Natural killer cell treated with Interleukin-12 subunit alpha and Interleukin-12 subunit beta and Interleukin-15 and Interleukin-18, amount 100 ng/mL, for 72 hours (primary cell): ENCODE measurements at regions not wholly inside any gene's neighbourhood (a gene's known extent, or its start where the extent isn't known, plus 50 kb on each side); places are given as distances from the start of the nearest gene placed in this dataset.
"Not testable (repeated sequence)": the region's sequence is repeated elsewhere in the genome, so short reads cannot be mapped to it uniquely, and the experiment has no call there.

Source experiments
- ATAC-seq, 2 donors: fragments of 150-1000 bp; cut with Tn5 transposase in 1 of 2; sonication (Bioruptor Pico), chemical (Tn5 transposase) in 1 of 2; 2 replicates each; pipeline ENCODE4 v1.10.0; 2021
- DNase-seq: peaks from one replicate; pipeline ENCODE4 v3.0.0; 2022; ENCODE audit warnings: low spot score
- H3K27ac Mint-ChIP-seq, 2 donors: 1 replicate in 1 of 2; 2 replicates in 1 of 2; pipeline ENCODE4 v1.8.0; 2022; ENCODE audit warnings: mixed read lengths in 2 of 2, mild to moderate bottlenecking in 1 of 2, moderate library complexity in 1 of 2
- H3K27me3 Mint-ChIP-seq, 2 donors: 1 replicate in 1 of 2; 2 replicates in 1 of 2; pipeline ENCODE4 v1.8.0; 2022; ENCODE audit warnings: mixed read lengths in 2 of 2
- H3K36me3 Mint-ChIP-seq: one replicate; pipeline ENCODE4 v1.8.0; 2022; ENCODE audit warnings: mixed read lengths
- H3K4me1 Mint-ChIP-seq, 2 donors: 1 replicate in 1 of 2; 2 replicates in 1 of 2; pipeline ENCODE4 v1.8.0; 2022; ENCODE audit warnings: low read depth in 2 of 2, mixed read lengths in 2 of 2, mild to moderate bottlenecking in 1 of 2
- H3K4me3 Mint-ChIP-seq: one replicate; pipeline ENCODE4 v1.8.0; 2022; ENCODE audit warnings: mixed read lengths
- H3K9me3 Mint-ChIP-seq: 2 replicates; pipeline ENCODE4 v1.8.0; 2022; ENCODE audit warnings: mixed read lengths

- H3K36me3 Mint-ChIP-seq, result no peaks in the 10 kb centered on the region
- DNase-seq, result no peak
- H3K27me3 Mint-ChIP-seq, result peaks cover 0 to 18% of the 10 kb centered on the region in 2 donors
- H3K27ac Mint-ChIP-seq, result no peak overlapping the region
- no peak overlapping the region for H3K4me3 Mint-ChIP-seq
- H3K4me1 Mint-ChIP-seq, result no peaks in the 10 kb centered on the region
- ATAC-seq, result no peak
- H3K9me3 Mint-ChIP-seq, result no peaks in the 10 kb centered on the region
Measured at GRCh38 chr4:54428940-54429339, 199.8 kb downstream of the PDGFRA start.

GRCh38 chr4:54433686-54434085, 204.6 kb downstream of the PDGFRA start:
- ATAC-seq (no peak), DNase-seq (no peak)
- H3K27ac Mint-ChIP-seq, result no peak overlapping the region
- peaks cover 0 to 2% of the 10 kb centered on the region in 2 donors for H3K4me1 Mint-ChIP-seq
- peaks cover 6% of the 10 kb centered on the region in 2 donors for H3K27me3 Mint-ChIP-seq
- H3K36me3 Mint-ChIP-seq, result no peaks in the 10 kb centered on the region
- H3K4me3 Mint-ChIP-seq, result no peak overlapping the region
- no peaks in the 10 kb centered on the region for H3K9me3 Mint-ChIP-seq

GRCh38 chr4:54439831-54440243, 210.7 kb downstream of the PDGFRA start:
- no peaks in the 10 kb centered on the region for H3K9me3 Mint-ChIP-seq
- ATAC-seq (peak; percentile 75 to 95), DNase-seq (no peak)
- no peak overlapping the region for H3K27ac Mint-ChIP-seq
- H3K4me1 Mint-ChIP-seq, result peaks cover 0 to 4% of the 10 kb centered on the region in 2 donors
- no peaks in the 10 kb centered on the region for H3K36me3 Mint-ChIP-seq
- peaks cover 5 to 6% of the 10 kb centered on the region in 2 donors for H3K27me3 Mint-ChIP-seq
- H3K4me3 Mint-ChIP-seq, result peak overlapping the region; percentile 51

GRCh38 chr4:54440394-54441136, 211.5 kb downstream of the PDGFRA start:
- H3K4me3 Mint-ChIP-seq, result peak overlapping the region; percentile 51
- H3K4me1 Mint-ChIP-seq, result peaks cover 0 to 4% of the 10 kb centered on the region in 2 donors
- no peak overlapping the region for H3K27ac Mint-ChIP-seq

GRCh38 chr4:54445866-54446265, 211.9 kb upstream of the KIT start:
- DNase-seq (no peak), ATAC-seq (no peak)
- Mint-ChIP-seq H3K4me1 (no peaks in the 10 kb centered on the region), H3K27ac (no peak overlapping the region), H3K4me3 (no peak overlapping the region), H3K9me3 (peaks cover 10% of the 10 kb centered on the region), H3K27me3 (peaks cover 0 to 5% of the 10 kb centered on the region in 2 donors), H3K36me3 (peaks cover 12% of the 10 kb centered on the region)

More at GRCh38 chr4:54440394-54441136, 211.5 kb downstream of the PDGFRA start:
- no peaks in the 10 kb centered on the region for H3K9me3 Mint-ChIP-seq
- ATAC-seq (no peak), DNase-seq (no peak)
- no peaks in the 10 kb centered on the region for H3K36me3 Mint-ChIP-seq
- peaks cover 5 to 6% of the 10 kb centered on the region in 2 donors for H3K27me3 Mint-ChIP-seq

GRCh38 chr4:54446581-54446980, 211.2 kb upstream of the KIT start:
- Mint-ChIP-seq H3K4me3 (no peak overlapping the region), H3K27me3 (peaks cover 0 to 5% of the 10 kb centered on the region in 2 donors), H3K36me3 (peaks cover 12% of the 10 kb centered on the region), H3K27ac (no peak overlapping the region), H3K4me1 (no peaks in the 10 kb centered on the region), H3K9me3 (peaks cover 10% of the 10 kb centered on the region)
- DNase-seq (no peak), ATAC-seq (no peak)

- Mint-ChIP-seq H3K27me3 (peaks cover 0 to 5% of the 10 kb centered on the region in 2 donors), H3K27ac (no peak overlapping the region)
- no peak for ATAC-seq
Measured at GRCh38 chr4:54447304-54447703, 210.5 kb upstream of the KIT start.

GRCh38 chr4:54449999-54450398, 207.8 kb upstream of the KIT start:
- H3K27me3 Mint-ChIP-seq, result peaks cover 6 to 7% of the 10 kb centered on the region in 2 donors
- peaks cover 12% of the 10 kb centered on the region for H3K36me3 Mint-ChIP-seq
- H3K27ac Mint-ChIP-seq, result no peak overlapping the region
- no peak overlapping the region for H3K4me3 Mint-ChIP-seq
- ATAC-seq (no peak), DNase-seq (no peak)
- no peaks in the 10 kb centered on the region for H3K4me1 Mint-ChIP-seq
- peaks cover 12% of the 10 kb centered on the region for H3K9me3 Mint-ChIP-seq

More at GRCh38 chr4:54447304-54447703, 210.5 kb upstream of the KIT start:
- H3K4me1 Mint-ChIP-seq, result no peaks in the 10 kb centered on the region
- no peak overlapping the region for H3K4me3 Mint-ChIP-seq
- DNase-seq, result no peak
- peaks cover 12% of the 10 kb centered on the region for H3K36me3 Mint-ChIP-seq
- peaks cover 11% of the 10 kb centered on the region for H3K9me3 Mint-ChIP-seq

GRCh38 chr4:54466960-54467359, 190.8 kb upstream of the KIT start:
- not testable (repeated sequence) for DNase-seq, H3K4me3 Mint-ChIP-seq, ATAC-seq, H3K4me1 Mint-ChIP-seq, H3K27me3 Mint-ChIP-seq, H3K27ac Mint-ChIP-seq
- Mint-ChIP-seq H3K9me3 (peaks cover 10% of the 10 kb centered on the region), H3K36me3 (peaks cover 10% of the 10 kb centered on the region)

GRCh38 chr4:54473077-54473545, 184.6 kb upstream of the KIT start:
- no peak for ATAC-seq

GRCh38 chr4:54473798-54474197, 184.0 kb upstream of the KIT start:
- Mint-ChIP-seq H3K36me3 (no peaks in the 10 kb centered on the region), H3K4me3 (no peak overlapping the region), H3K4me1 (no peaks in the 10 kb centered on the region), H3K9me3 (peaks cover 10% of the 10 kb centered on the region), H3K27ac (no peak overlapping the region), H3K27me3 (peaks cover 0 to 10% of the 10 kb centered on the region in 2 donors)
- no peak for DNase-seq
- no peak for ATAC-seq

More at GRCh38 chr4:54473077-54473545, 184.6 kb upstream of the KIT start:
- H3K9me3 Mint-ChIP-seq, result peaks cover 10% of the 10 kb centered on the region
- no peaks in the 10 kb centered on the region for H3K36me3 Mint-ChIP-seq
- no peak for DNase-seq
- no peak overlapping the region for H3K4me3 Mint-ChIP-seq
- peaks cover 0 to 10% of the 10 kb centered on the region in 2 donors for H3K27me3 Mint-ChIP-seq
- H3K4me1 Mint-ChIP-seq, result no peaks in the 10 kb centered on the region
- no peak overlapping the region for H3K27ac Mint-ChIP-seq

GRCh38 chr4:54475546-54475945, 182.2 kb upstream of the KIT start:
- H3K36me3 Mint-ChIP-seq, result peaks cover 4% of the 10 kb centered on the region
- DNase-seq (no peak), ATAC-seq (no peak)
- H3K4me1 Mint-ChIP-seq, result no peaks in the 10 kb centered on the region
- H3K4me3 Mint-ChIP-seq, result no peak overlapping the region
- H3K27ac Mint-ChIP-seq, result no peak overlapping the region
- peaks cover 0 to 10% of the 10 kb centered on the region in 2 donors for H3K27me3 Mint-ChIP-seq
- peaks cover 12% of the 10 kb centered on the region for H3K9me3 Mint-ChIP-seq

GRCh38 chr4:54482529-54483200, 175.1 kb upstream of the KIT start:
- no peak for ATAC-seq
- no peak overlapping the region for H3K27ac Mint-ChIP-seq
- DNase-seq, result no peak
- no peak overlapping the region for H3K4me3 Mint-ChIP-seq
- H3K36me3 Mint-ChIP-seq, result peaks cover 4% of the 10 kb centered on the region
- peaks cover 7% of the 10 kb centered on the region for H3K9me3 Mint-ChIP-seq
- no peaks in the 10 kb centered on the region for H3K4me1 Mint-ChIP-seq
- no peaks in the 10 kb centered on the region for H3K27me3 Mint-ChIP-seq

GRCh38 chr4:54484383-54484782, 173.4 kb upstream of the KIT start:
- Mint-ChIP-seq H3K4me3 (no peak overlapping the region), H3K27ac (no peak overlapping the region), H3K27me3 (no peaks in the 10 kb centered on the region), H3K4me1 (no peaks in the 10 kb centered on the region), H3K36me3 (no peaks in the 10 kb centered on the region), H3K9me3 (peaks cover 4% of the 10 kb centered on the region)
- no peak for DNase-seq
- no peak for ATAC-seq
